ENCODE measurements at regions not wholly inside any gene's neighbourhood (a gene's known extent, or its start where the extent isn't known, plus 50 kb on each side); places are given as distances from the start of the nearest gene placed in this dataset.

GRCh38 chr5:125190232-125191087 is 444.0 kb upstream of the ZNF608 start:
- no peak for DNase-seq

DNA sequence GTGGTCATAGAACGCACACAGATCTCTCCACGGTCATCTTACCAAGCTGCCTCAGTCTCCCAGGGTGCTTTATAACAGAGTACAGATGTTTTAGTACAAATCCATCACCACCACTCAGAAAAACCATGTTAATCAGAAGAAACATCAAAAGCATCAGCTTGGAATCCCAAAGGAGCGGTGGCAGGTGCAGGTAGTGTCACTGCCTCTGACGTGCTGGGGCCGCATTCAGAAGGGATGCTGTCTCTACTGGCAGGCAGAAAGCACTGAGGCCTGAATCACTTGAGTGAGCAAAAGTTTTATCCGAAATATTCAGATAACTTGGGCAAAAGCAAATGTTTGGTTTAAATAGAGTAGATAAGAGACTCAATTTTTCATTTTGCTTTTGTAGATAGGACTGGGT is 448.4 kb upstream of the ZNF608 start:
- no peak for DNase-seq

DNA sequence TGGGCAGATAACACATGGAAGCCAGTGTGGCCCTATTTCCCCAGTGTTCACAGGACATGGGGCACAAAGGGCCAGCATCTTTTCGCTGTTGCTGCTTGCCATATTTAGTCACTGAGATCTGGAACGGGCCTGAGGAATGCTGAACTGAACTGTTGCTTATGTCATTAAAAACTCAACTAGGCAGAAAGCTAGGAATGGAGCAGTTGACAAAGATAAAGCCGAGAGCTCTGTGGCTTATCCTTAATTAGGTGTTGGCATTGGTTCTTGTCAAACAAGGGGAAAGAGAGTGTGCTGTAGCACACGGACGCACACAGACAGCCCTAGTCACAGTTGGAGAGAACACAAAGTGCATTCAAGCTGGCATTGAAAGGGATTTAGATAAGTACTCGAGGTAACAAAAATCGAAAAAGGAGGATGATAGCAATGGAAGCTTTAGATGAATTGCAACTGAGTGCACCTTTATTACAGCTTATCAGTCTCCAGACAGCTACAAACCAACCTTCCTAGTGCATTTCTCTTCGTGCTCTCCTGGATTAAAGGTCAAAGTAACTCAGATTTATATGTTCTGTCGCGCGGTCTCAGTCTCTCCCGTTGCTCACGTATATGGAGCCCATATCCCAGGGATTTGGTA is 450.2 kb upstream of the ZNF608 start:
- DNase-seq, result no peak

DNA sequence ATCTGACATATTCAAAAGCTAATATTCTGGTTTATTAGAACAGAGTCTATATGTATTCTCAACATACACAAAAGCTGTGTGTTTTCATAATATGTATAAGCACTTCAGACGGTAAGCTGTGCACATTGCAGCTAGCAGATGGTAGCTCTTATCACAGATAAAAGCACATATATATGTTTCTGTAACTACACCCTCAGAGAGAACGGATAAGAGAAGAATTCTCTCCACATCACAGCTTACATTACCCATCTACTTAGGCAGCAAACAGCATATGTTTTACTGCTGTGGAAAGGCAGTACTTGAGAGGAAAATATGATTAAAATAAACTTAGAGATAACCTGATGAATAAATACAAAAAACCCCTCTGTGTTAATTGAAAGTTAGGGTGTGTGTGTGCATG is 450.9 kb upstream of the ZNF608 start:
- DNase-seq, result no peak

- no peak for DNase-seq
Measured at GRCh38 chr5:125198270-125198974, 452.0 kb upstream of the ZNF608 start.

GRCh38 chr5:125199373-125199772 is 452.9 kb upstream of the ZNF608 start:
- no peak for DNase-seq

GRCh38 chr5:125199968-125200865 is 453.8 kb upstream of the ZNF608 start:
- no peak for DNase-seq

- no peak for DNase-seq
Measured at GRCh38 chr5:125200866-125201373, 454.5 kb upstream of the ZNF608 start.

GRCh38 chr5:125201446-125202052 is 455.1 kb upstream of the ZNF608 start:
- DNase-seq, result no peak

DNA sequence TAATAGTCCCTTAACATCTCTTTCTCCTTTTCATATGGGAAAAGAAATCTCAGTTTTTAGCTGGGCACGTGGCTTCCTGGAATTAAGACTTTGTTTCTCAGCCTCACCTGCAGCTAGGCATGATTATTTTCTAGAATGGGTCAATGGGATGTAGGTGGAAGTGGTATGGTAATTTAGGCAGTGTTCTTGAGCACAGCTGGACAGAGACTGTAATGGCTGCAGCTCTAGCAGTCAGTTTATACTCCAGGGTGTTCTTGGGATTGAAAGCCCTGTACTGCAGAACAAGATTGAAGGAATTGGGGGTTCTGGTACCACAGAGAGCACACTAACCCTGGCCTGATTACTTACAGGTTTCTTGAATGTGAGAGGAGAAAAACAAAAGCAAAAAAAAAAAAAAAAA is 455.9 kb upstream of the ZNF608 start:
- no peak for DNase-seq

GRCh38 chr5:125202871-125203438 is 456.5 kb upstream of the ZNF608 start:
- DNase-seq, result no peak

GRCh38 chr5:125203912-125204311 is 457.5 kb upstream of the ZNF608 start:
- no peak for DNase-seq

GRCh38 chr5:125205601-125206225 is 459.3 kb upstream of the ZNF608 start:
- DNase-seq, result no peak

- no peak for DNase-seq
Measured at GRCh38 chr5:125207856-125208255, 461.4 kb upstream of the ZNF608 start.

DNA sequence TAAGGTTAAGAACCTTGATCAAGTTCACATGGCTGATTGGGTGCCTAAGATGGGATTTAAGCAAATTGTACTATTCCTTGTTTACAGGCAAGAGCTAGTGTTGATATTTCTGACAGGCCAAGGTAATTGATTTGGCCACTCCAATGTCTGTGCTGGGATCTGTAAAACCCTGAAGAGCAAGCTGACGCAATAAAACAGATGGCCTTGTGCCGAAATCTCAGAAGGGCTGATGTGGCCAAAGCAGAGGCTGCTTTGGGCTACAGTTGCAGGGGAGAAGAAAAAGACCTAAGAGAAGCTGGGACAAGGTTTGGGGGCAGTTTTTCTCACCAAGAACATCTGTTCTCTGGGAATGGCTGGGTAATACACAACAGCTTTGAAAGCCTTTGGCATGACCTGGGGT is 463.2 kb upstream of the ZNF608 start:
- no peak for DNase-seq

DNA sequence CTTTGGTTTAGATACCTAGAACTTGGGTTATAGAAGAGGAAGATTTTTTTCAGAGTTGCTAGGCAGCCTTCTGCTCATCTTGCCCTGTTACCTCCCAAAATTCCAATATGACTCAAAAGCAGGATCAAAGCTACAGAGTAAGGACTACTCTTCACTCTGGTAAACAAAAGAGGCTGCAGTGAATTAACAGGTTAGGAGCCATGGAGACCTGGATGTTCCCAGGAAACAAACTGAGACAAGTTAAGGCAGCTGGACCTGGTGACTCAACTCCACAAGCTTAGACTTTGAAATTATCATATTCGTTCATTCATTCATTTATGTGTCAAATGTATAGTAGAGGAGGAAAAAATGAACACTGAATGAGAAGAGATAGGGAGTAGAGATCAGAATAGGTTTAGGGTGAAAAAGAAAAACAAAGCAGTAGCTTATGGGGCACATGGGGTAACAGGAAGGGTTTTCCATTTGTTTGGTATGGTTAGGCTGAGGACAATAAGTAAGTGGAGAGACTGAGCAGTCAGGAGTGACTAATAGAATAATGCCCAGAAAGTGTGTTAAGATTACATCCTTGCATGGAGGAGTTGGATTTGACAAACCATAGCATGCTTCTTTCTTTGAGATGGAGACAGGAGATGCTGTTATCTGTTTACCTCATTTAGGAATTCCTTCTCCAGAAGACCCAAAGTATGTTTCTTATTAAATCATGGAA is 464.0 kb upstream of the ZNF608 start:
- no peak for DNase-seq

- DNase-seq, result no peak
Measured at GRCh38 chr5:125214080-125214479, 467.6 kb upstream of the ZNF608 start.

DNA sequence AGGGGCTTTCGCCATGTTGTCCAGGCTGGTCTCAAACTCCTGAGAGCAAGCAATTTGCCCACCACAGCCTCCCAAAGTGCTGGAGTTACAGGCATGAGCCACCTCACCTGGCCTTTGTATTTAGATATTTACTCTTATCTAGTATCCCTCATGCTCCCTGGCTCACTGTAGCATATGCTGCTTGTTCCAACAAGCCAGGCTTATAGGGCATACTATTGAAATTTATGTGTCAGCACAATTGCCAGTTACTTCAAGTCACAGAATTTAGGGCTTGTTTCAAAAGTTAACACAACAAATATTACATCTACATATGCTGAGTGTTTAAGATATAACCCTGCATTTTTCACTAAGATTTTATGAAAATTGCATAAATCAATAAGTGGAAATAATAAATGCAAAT is 469.2 kb upstream of the ZNF608 start:
- DNase-seq, result no peak

GRCh38 chr5:125219710-125220109 is 473.3 kb upstream of the ZNF608 start:
- DNase-seq, result no peak

DNA sequence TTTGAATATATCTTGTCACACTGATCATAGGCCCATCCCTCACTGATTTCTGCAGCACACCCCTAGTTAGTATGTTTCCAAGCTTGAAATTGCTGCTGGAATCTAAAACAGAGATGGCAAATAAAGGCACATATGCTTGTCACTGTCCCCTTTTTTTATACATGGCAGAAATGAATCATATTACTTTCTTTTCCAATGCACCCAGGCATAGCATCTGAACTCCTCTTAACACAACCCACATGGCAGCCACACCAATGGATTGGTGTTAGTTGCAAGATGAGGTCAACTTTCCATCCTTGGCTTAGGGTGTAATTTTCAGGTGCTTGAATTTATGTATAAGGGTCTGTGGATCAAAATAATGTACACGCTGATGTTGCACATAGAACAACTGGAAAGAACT is 473.8 kb upstream of the ZNF608 start:
- no peak for DNase-seq

Data from SW 1271 (cell line).